Stimulated activated CD4-positive, alpha-beta T cell treated with anti-CD3 and anti-CD28 coated beads, Interleukin-12 subunit alpha, Interleukin-12 subunit beta, amount 100 ng/mL, for 24 hours (primary cell): ENCODE measurements at regions not wholly inside any gene's neighbourhood (a gene's known extent, or its start where the extent isn't known, plus 50 kb on each side); places are given as distances from the start of the nearest gene placed in this dataset.

Experiments used
- DNase-seq, 2 experiments: peaks; one replicate each; pipeline ENCODE4 v3.0.0-alpha.2; 2020; ENCODE audit warnings: low read depth in 2 of 2

- DNase-seq = no peak
These were observed 569.8 kb downstream of the TLE1 start for GRCh38 chr9:81119591-81119990.

GRCh38 chr9:81118416-81118815 is 570.9 kb downstream of the TLE1 start:
- no peak for DNase-seq

DNA sequence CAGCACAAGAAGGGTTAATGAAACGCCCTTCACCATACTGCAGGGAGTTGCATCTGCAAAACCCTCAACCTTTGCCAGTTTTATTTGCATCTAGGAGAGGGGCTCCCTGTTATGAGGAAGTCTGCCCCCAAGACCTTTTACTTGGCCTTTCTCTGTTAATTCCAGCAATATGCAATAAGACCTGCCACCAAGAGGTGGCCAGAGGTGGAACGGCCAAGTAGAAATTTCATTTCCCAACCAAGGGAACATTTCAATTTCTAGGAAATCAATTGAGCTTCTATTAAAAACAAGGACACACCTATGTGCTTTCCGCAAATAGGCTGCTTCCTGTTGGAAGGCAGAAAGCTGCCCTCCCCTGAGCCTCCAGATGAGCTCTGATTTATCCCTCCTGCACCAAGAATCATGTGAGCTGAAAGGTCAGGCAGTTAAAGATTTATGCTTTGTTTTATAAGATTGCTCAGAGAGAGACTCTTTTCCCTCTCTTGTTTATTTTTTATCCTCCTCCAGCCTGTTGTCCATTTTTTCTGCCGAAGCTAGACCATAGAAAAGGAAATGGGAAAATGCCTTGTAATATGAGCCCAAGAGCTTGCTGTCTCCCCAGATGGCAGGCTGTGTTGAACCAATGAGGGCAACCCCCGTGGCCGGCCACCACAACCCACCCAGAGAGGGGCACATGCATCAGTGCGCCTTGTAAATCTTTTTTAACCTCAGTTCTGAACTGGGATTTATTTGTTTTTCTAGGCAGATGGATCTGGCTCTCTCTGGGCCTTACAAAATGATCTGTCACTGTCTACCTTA is 572.8 kb downstream of the TLE1 start:
- no peak for DNase-seq

DNA sequence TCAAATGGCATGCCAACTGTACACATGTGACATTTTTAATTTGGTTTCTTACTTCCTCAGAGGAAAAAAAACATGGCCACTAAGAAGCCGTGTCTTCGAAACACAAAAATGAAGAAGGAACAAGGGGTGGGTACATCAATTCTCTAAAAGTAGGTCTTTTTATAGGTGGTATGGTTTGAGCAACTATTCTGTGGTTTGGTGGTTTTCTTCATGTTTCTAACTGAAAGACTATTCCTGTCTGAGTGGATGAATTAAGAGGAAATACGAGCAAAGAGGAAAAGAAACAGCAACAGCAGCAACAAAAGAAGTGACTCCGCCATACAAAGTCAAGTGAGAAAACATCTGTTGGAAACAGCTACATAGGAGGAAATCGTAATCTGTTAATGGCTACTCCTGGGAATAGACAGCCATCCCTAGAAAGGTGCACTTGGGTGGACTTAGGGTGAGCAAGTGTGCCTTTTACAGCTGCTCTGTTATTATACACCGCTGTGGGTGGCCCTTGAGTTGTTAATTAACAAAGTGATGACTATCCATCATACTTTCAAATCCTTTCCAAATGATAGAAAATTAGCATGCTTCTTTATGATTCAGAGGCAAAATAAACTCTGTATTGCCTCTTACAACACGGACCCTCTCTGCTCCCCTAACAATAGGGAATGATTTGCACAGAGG is 575.8 kb downstream of the TLE1 start:
- no peak for DNase-seq

DNA sequence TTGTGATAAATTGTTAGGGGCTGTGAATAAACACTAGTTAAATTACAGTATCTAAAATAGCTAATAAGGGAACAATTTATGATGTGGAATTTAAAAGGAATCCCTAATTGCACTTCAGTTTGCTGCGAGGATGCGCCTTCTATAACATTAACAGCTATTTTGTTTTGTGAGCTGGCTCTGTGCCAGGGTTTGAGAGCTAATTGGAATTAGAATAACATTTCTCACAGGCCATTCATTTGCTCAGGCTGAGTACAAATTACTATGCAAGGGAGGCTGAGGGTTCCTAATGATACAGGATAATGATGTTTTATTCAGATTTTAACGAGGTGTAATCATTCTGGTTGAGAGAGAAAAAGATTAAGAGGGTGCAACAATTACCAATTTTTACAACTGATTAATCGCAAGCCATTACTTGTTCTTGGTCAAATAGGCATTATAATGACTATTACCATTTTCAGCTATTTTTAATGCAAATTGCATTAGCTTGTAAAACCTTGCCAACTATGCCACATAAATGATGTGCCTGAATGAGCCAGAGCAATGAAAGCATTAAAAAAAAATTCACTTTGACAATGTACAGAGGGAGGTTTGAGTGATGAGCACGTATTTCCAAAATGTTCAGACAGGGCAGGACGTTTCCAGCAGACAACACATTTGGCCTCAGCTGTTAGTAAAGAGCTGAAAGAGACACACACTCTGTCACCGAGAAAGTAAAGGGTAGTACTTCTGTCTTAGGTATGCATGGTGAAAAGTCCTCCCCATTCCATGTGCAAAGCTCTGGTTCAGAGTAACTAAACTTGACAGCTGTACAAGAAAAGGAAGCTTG is 576.5 kb downstream of the TLE1 start:
- no peak for DNase-seq

GRCh38 chr9:81108821-81109220 is 580.5 kb downstream of the TLE1 start:
- no peak for DNase-seq

DNA sequence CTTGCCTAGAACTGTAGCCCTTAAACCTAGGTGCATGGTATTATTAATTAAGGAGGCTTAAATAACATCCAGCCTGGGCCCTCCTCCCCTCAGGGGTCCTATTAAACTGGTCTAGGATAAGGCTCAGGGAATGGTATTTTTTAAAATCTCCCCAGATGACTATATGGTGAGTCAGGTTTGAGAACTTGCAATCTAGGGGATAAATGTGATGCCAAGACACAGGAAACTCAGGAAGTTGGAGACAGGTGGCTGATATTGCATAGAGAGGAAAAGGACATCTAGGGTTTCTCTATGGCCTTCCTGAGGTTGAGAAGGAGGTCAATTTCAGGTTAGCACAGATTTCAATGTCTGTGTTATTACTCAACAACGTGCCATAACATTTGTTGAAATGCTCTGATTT is 581.0 kb downstream of the TLE1 start:
- DNase-seq = no peak

DNA sequence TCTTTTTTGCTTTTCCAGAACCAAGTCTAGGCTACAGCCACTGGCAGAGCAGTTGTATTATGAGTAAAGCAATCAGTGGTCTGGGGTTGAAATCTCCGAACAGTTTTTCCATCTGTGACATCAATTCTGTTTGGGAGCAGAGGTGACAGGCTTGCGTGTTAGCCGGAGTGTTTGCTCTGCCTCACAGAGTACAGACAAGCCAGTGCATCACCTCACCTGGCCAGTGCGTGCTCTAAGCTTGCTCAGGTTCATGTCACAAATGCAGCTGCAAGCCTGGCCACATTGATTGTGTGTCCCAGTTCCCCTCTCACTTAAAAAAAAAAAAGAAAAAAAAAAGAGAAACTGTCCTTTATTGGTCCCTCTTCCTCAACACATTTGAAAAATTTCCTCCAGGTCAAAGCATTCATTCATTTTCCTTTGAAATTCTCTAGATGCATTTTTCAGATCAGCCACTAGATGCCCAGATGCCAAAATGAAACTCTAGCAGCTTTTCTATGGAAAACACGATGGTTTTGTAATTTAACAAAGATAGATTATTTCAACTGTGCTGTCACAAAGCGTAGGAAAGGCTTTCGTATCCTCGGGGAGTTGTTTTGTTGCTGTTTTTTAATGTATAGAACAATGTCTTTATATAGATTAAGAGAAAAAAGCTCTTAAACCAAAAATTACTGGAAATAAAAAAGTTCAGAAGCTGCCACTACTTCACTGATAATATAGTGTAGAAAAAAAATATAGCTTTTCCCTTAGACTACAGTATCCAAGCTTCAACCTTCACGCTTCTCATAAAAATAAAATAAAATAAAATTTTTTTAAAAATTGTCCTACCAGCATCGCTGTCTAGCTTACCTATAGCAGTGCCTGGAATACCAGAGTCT is 585.5 kb downstream of the TLE1 start:
- DNase-seq = no peak

GRCh38 chr9:81097131-81097847 is 592.1 kb downstream of the TLE1 start:
- no peak for DNase-seq

DNA sequence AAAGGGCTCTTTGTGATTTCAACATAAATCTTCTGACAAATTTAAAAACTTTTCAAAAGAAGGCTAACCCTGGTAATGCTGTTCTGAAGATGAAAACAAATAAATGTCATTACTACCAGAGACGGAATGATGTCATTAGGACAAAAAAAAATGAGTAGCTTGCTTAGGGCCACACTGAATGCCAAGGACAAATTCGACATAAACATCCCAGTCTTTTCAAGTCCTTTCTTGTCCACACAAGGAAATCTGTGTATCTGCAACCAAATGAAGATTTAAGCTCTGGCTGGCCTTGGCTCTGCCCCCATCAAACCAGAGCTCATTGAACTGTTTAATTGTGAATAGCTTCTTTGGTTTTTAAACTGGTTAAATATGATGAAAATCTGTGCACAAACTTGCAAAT is 592.7 kb downstream of the TLE1 start:
- DNase-seq = no peak

- no peak for DNase-seq
These were observed 597.3 kb downstream of the TLE1 start for GRCh38 chr9:81092057-81092456.

GRCh38 chr9:81088341-81088740 is 601.0 kb downstream of the TLE1 start:
- no peak for DNase-seq

DNA sequence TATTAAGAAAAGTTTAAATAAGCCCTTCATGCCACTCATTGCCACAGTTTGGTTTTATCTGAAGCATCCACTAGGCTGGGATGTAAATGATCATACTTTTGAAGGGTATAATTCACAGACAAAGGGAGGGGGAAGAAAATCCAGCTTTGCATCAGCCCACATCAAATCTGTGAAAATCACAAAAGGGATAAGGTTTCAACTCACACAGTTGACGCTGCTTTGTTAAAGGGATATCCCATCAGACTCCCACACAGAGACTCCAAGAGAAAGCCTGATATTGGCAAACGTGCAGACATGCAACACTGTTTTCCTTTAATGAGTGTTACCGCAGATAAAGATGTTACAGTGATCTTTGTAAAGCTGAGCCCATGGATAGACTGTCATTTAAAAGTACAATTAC is 602.9 kb downstream of the TLE1 start:
- no peak for DNase-seq

DNA sequence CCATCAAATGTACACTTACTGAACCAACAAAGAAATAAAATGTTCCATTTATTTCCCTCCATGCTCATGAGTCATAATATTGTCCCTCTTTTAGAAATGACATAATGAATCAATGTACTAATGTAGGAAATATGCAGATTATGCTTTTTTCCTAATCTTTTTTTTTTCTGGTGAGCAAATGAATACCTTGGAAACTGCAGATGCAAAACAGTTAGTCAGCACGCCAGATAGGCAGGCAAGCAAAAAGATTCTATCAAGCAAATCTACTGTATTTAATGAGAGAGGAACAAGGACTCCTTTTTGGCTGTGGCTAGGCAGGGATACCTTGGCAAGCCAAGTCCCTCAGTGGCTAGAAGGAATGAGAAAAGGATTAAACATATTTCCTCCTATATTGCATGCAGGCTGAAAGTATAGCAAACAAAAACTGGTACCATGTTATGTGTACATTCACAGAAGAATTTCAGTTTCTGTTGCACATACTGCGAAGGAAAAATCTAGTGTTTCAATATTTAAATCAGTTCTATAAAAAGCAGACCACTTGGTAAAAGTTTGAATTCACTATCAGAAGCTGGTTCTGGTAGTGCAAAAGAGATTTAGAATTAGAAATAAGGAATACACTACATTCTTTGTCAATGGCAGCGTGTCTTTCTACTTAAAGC is 605.4 kb downstream of the TLE1 start:
- DNase-seq = no peak

DNA sequence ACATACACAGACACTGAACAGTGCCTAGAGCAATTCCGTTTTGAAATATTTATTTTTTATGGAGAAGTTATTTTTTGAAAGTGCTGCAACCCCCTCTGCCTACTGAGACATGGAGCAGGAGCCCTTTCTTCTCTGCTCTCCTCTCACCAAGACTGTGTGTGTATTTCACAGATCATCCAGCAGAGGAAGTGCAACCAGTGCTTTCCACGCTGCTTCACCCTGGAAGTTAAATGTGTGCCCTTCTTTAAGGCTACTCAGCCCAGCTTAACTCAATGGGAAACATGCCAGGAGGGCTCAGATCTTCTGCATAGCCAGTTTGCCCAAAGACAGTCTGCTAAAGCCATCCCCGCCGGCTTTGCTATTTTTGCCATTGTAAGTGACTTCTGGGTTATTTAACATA is 606.3 kb downstream of the TLE1 start:
- no peak for DNase-seq

GRCh38 chr9:81082221-81082620 is 607.1 kb downstream of the TLE1 start:
- DNase-seq = no peak

DNA sequence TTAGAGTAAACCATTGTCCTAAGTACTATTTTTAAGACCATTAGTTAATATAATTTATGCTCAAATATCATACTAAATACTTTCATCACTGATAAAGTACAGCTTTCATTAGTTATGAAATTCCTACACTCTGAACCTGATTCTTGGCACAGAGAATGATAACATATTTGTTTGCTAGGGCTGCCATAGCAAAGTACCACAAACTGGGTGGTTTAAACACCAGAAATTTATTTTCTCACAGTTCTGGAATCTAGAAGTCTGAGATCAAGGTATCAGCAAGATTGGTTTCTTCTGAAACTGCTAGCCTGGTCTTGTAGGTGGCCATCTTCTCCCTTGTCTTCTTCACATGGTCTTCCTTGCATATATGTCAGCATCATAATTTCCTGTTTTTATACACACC is 608.4 kb downstream of the TLE1 start:
- no peak for DNase-seq

GRCh38 chr9:81080185-81080584 is 609.2 kb downstream of the TLE1 start:
- no peak for DNase-seq

DNA sequence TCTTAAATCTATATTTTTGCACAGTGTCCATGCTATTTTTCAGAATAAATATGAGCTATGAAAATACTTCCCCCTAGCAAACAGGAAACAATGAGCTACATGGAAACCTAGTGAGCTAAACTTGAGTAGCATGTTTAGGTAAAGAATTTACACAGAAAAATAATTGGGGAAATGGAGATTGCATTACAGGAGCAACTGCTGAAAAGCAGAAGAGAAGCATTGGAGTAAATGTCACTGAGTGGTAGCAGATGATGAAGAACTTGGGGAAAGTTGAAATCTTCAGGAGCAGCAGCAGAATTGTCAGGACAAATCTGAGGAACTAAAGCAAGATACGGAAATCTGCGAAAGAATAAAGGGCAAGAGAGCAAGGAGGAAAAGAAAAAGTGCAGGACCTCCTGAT is 610.3 kb downstream of the TLE1 start:
- DNase-seq = no peak

- DNase-seq = no peak
These were observed 610.8 kb downstream of the TLE1 start for GRCh38 chr9:81078555-81078954.
